ENCODE measurements at regions not wholly inside any gene's neighbourhood (a gene's known extent, or its start where the extent isn't known, plus 50 kb on each side); places are given as distances from the start of the nearest gene placed in this dataset.

DNA sequence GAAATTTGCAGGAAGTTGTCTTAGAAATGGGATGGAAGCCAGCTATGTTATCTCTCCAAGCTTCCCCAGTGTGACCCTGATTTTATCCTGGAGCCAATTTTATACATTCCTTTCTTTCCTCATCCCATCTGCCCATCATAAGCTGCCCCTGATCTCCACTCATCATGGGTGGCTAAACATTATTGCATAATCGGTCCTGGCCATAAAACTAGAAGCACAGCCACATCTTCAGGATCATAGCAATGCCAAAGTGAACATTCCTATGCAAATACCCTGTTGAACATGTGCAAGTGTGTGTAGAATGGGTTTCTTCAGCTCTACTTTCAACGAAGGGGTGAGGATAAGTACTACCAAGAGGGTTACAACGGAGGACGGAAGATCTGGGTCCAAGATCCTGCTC, 50.6 kb upstream of the COG2 start:
- H3K27me3 ChIP-seq (ENCODE audit: control insufficient read depth in 4 of 4, insufficient read depth in 4 of 4, low read length in 3 of 4): peaks cover 0 to 2% (median 0%) of the 10 kb centered on the region in 4 donors
- H3K9ac ChIP-seq (ENCODE audit: low read depth in 1 of 2, low read length in 2 of 2): no peak overlapping the region
- H3K4me1 ChIP-seq (ENCODE audit: control insufficient read depth in 4 of 4, insufficient read depth in 4 of 4, low read length in 3 of 4): no peaks in the 10 kb centered on the region
- no peaks in the 10 kb centered on the region for H3K36me3 ChIP-seq (ENCODE audit: control insufficient read depth in 4 of 4, insufficient read depth in 3 of 4, low read depth in 1 of 4, low read length in 3 of 4)
- TF ChIP-seq JUND (IDR thresholded peaks at IDR 0.05): no peak
- TF ChIP-seq NR2F2 (IDR thresholded peaks at IDR 0.05): no peak
- TF ChIP-seq HNF4A (conservative IDR thresholded peaks at IDR 0.05): no peak
- no peak for TF ChIP-seq EGR1 (IDR thresholded peaks at IDR 0.05; ENCODE audit: low read depth in 2 of 2)
- TF ChIP-seq, protein P1, sequence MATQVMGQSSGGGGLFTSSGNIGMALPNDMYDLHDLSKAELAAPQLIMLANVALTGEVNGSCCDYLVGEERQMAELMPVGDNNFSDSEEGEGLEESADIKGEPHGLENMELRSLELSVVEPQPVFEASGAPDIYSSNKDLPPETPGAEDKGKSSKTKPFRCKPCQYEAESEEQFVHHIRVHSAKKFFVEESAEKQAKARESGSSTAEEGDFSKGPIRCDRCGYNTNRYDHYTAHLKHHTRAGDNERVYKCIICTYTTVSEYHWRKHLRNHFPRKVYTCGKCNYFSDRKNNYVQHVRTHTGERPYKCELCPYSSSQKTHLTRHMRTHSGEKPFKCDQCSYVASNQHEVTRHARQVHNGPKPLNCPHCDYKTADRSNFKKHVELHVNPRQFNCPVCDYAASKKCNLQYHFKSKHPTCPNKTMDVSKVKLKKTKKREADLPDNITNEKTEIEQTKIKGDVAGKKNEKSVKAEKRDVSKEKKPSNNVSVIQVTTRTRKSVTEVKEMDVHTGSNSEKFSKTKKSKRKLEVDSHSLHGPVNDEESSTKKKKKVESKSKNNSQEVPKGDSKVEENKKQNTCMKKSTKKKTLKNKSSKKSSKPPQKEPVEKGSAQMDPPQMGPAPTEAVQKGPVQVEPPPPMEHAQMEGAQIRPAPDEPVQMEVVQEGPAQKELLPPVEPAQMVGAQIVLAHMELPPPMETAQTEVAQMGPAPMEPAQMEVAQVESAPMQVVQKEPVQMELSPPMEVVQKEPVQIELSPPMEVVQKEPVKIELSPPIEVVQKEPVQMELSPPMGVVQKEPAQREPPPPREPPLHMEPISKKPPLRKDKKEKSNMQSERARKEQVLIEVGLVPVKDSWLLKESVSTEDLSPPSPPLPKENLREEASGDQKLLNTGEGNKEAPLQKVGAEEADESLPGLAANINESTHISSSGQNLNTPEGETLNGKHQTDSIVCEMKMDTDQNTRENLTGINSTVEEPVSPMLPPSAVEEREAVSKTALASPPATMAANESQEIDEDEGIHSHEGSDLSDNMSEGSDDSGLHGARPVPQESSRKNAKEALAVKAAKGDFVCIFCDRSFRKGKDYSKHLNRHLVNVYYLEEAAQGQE (IDR thresholded peaks at IDR 0.05): no peak
- no peak for TF ChIP-seq FOXA2 (IDR thresholded peaks at IDR 0.05)
- TF ChIP-seq FOXA1 (IDR thresholded peaks at IDR 0.05): no peak
- no peak for TF ChIP-seq GABPA (IDR thresholded peaks at IDR 0.05 in 1 of 2, conservative IDR thresholded peaks at IDR 0.05 in 1 of 2)
- no peak for TF ChIP-seq SP1 (IDR thresholded peaks at IDR 0.05)
- TF ChIP-seq, protein P2, sequence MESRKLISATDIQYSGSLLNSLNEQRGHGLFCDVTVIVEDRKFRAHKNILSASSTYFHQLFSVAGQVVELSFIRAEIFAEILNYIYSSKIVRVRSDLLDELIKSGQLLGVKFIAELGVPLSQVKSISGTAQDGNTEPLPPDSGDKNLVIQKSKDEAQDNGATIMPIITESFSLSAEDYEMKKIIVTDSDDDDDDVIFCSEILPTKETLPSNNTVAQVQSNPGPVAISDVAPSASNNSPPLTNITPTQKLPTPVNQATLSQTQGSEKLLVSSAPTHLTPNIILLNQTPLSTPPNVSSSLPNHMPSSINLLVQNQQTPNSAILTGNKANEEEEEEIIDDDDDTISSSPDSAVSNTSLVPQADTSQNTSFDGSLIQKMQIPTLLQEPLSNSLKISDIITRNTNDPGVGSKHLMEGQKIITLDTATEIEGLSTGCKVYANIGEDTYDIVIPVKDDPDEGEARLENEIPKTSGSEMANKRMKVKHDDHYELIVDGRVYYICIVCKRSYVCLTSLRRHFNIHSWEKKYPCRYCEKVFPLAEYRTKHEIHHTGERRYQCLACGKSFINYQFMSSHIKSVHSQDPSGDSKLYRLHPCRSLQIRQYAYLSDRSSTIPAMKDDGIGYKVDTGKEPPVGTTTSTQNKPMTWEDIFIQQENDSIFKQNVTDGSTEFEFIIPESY (IDR thresholded peaks at IDR 0.05): no peak
- H3K27ac ChIP-seq (ENCODE audit: low read depth in 1 of 2, low read length in 2 of 2): no peak overlapping the region
- no peak for DNase-seq (ENCODE audit: low spot score)
- no peaks in the 10 kb centered on the region for H3K9me3 ChIP-seq (ENCODE audit: control insufficient read depth in 4 of 4, low read length in 3 of 4)
- no peak overlapping the region for H3K4me3 ChIP-seq (ENCODE audit: low read depth in 1 of 3, low read length in 3 of 3)
- 62% methylated on average over 4 of the region's 4 CpGs for WGBS

DNA sequence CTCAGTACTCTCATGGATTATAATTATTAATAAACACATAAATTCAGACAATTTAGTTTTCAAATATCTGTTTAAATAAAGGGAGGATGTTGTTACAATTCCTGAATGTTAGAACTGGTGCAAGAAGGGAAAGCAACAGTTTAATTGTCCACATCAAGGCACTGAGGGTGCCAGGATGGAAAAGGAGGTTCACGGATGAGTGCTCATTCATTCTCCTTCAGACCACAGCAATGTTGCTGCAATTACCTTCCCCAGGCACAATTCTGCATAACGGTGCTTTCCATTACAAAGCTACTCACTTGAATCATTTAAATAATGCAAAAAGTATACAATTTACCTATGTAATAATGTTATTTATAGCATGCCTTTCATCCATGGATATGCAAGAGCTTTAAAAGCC, 52.3 kb upstream of the COG2 start:
- WGBS: 63% methylated on average over 2 of the region's 2 CpGs
- DNase-seq (ENCODE audit: low spot score): no peak
- no peaks in the 10 kb centered on the region for H3K4me1 ChIP-seq (ENCODE audit: control insufficient read depth in 4 of 4, insufficient read depth in 4 of 4, low read length in 3 of 4)
- H3K27me3 ChIP-seq (ENCODE audit: control insufficient read depth in 4 of 4, insufficient read depth in 4 of 4, low read length in 3 of 4): peaks cover 0 to 2% (median 0%) of the 10 kb centered on the region in 4 donors
- no peaks in the 10 kb centered on the region for H3K36me3 ChIP-seq (ENCODE audit: control insufficient read depth in 4 of 4, insufficient read depth in 3 of 4, low read depth in 1 of 4, low read length in 3 of 4)
- H3K4me3 ChIP-seq (ENCODE audit: low read depth in 1 of 3, low read length in 3 of 3): no peak overlapping the region
- TF ChIP-seq TAF1 (conservative IDR thresholded peaks at IDR 0.05): no peak
- TF ChIP-seq RAD21 (IDR thresholded peaks at IDR 0.05): no peak
- TF ChIP-seq, protein P2 (IDR thresholded peaks at IDR 0.05): no peak
- TF ChIP-seq YY1 (IDR thresholded peaks at IDR 0.05): no peak
- TF ChIP-seq, protein P3, sequence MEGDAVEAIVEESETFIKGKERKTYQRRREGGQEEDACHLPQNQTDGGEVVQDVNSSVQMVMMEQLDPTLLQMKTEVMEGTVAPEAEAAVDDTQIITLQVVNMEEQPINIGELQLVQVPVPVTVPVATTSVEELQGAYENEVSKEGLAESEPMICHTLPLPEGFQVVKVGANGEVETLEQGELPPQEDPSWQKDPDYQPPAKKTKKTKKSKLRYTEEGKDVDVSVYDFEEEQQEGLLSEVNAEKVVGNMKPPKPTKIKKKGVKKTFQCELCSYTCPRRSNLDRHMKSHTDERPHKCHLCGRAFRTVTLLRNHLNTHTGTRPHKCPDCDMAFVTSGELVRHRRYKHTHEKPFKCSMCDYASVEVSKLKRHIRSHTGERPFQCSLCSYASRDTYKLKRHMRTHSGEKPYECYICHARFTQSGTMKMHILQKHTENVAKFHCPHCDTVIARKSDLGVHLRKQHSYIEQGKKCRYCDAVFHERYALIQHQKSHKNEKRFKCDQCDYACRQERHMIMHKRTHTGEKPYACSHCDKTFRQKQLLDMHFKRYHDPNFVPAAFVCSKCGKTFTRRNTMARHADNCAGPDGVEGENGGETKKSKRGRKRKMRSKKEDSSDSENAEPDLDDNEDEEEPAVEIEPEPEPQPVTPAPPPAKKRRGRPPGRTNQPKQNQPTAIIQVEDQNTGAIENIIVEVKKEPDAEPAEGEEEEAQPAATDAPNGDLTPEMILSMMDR (IDR thresholded peaks at IDR 0.05; ENCODE audit: low read depth, low read length, missing input control): no peak
- no peak for TF ChIP-seq HNF4G (IDR thresholded peaks at IDR 0.05)
- no peak for TF ChIP-seq JUND (IDR thresholded peaks at IDR 0.05)
- no peak for TF ChIP-seq NR2F2 (IDR thresholded peaks at IDR 0.05)
- TF ChIP-seq, protein P4, sequence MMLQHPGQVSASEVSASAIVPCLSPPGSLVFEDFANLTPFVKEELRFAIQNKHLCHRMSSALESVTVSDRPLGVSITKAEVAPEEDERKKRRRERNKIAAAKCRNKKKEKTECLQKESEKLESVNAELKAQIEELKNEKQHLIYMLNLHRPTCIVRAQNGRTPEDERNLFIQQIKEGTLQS (IDR thresholded peaks at IDR 0.05): no peak
- no peak for TF ChIP-seq GABPA (IDR thresholded peaks at IDR 0.05 in 1 of 2, conservative IDR thresholded peaks at IDR 0.05 in 1 of 2)
- no peak for TF ChIP-seq SP1 (IDR thresholded peaks at IDR 0.05)
- TF ChIP-seq EGR1 (IDR thresholded peaks at IDR 0.05; ENCODE audit: low read depth in 2 of 2): no peak
- H3K9ac ChIP-seq (ENCODE audit: low read depth in 1 of 2, low read length in 2 of 2): no peak overlapping the region
- H3K9me3 ChIP-seq (ENCODE audit: control insufficient read depth in 4 of 4, low read length in 3 of 4): peaks cover 0 to 3% (median 0%) of the 10 kb centered on the region in 4 donors
- no peak overlapping the region for H3K27ac ChIP-seq (ENCODE audit: low read depth in 1 of 2, low read length in 2 of 2)
